ENCODE measurements at regions not wholly inside any gene's neighbourhood (a gene's known extent, or its start where the extent isn't known, plus 50 kb on each side); places are given as distances from the start of the nearest gene placed in this dataset.

DNA sequence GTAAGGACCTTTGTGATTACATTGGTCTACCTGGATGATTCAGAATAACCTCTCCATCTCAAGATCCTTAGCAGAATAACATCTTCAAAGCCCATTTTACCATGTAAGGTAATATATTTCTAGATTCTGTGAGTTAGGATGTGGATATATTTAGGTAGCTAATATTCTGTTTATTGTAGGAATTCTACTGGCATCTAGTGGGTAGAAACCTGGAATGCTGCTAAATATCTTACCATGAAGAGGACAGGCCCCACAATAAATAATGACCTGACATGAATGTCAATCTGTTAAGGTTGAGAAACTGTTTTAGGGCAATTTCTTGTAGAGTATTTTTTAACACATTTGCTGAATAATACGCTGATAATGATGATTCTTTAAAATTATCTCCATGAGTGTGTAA lies 426.8 kb downstream of the MAN2A1 start:
- TF ChIP-seq SP1 (IDR thresholded peaks at IDR 0.05) = no peak
- TF ChIP-seq BHLHE40 (IDR thresholded peaks at IDR 0.05; ENCODE audit: borderline replicate concordance) = no peak
- TF ChIP-seq FOXK2 (IDR thresholded peaks at IDR 0.05) = no peak
- TF ChIP-seq ELF4 (IDR thresholded peaks at IDR 0.05) = no peak

All from HEK293T (cell line).